Loucy (cell line): ENCODE measurements at regions not wholly inside any gene's neighbourhood (a gene's known extent, or its start where the extent isn't known, plus 50 kb on each side); places are given as distances from the start of the nearest gene placed in this dataset.

Source experiments
- H2AFZ ChIP-seq: fragments of 200-600 bp; sonication (generic); 2 replicates; pipeline ENCODE4 v1.6.0; 2016; ENCODE audit warnings: antibody characterized with exemption, mild to moderate bottlenecking, low read length, moderate library complexity
- H3F3A ChIP-seq: fragments of 200-600 bp; 2 replicates; pipeline ENCODE4 v1.6.0; 2016; ENCODE audit warnings: antibody characterized with exemption, low read depth, mild to moderate bottlenecking
- H3K27me3 ChIP-seq: fragments of 200-600 bp; sonication (generic); 2 replicates; pipeline ENCODE4 v1.6.1; 2014; ENCODE audit warnings: low read length, mild to moderate bottlenecking; ENCODE audit not compliant: insufficient read depth, poor library complexity, severe bottlenecking
- H3K36me3 ChIP-seq: fragments of 200-600 bp; sonication (generic); 2 replicates; pipeline ENCODE4 v1.6.1; 2016; ENCODE audit warnings: low read length; ENCODE audit not compliant: insufficient read depth
- H3K4me1 ChIP-seq: fragments of 200-600 bp; sonication (generic); 2 replicates; pipeline ENCODE4 v1.5.1; 2014; ENCODE audit warnings: low read length, mild to moderate bottlenecking; ENCODE audit not compliant: insufficient read depth, poor library complexity, severe bottlenecking
- H3K4me2 ChIP-seq: fragments of 200-600 bp; sonication (generic); 2 replicates; pipeline ENCODE4 v1.6.0; 2014; ENCODE audit warnings: antibody characterized with exemption, low read length, low read depth, mild to moderate bottlenecking; ENCODE audit not compliant: poor library complexity, severe bottlenecking
- H3K4me3 ChIP-seq: fragments of 200-600 bp; sonication (generic); 2 replicates; pipeline ENCODE4 v1.5.1; 2014; ENCODE audit warnings: low read length, mild to moderate bottlenecking, mixed read lengths; ENCODE audit not compliant: poor library complexity, severe bottlenecking
- H3K79me2 ChIP-seq: fragments of 200-600 bp; sonication (generic); 2 replicates; pipeline ENCODE4 v1.6.1; 2014; ENCODE audit warnings: low read length; ENCODE audit not compliant: insufficient read depth
- H3K9ac ChIP-seq: fragments of 200-600 bp; sonication (generic); 2 replicates; pipeline ENCODE4 v1.6.0; 2014; ENCODE audit warnings: mild to moderate bottlenecking, low read depth, low read length, moderate library complexity; ENCODE audit not compliant: poor library complexity, severe bottlenecking
- H3K9me2 ChIP-seq: fragments of 200-600 bp; sonication (generic); replicated peaks from 2 replicates; pipeline ENCODE4 v1.6.1; 2016; ENCODE audit warnings: low read depth, low read length, mixed read lengths
- H3K9me3 ChIP-seq: fragments of 200-600 bp; sonication (generic); 2 replicates; pipeline ENCODE4 v1.6.1; 2014; ENCODE audit warnings: mild to moderate bottlenecking, antibody characterized with exemption, low read length, low read depth; ENCODE audit not compliant: insufficient read depth
- H4K20me1 ChIP-seq: fragments of 200-600 bp; sonication (generic); 2 replicates; pipeline ENCODE4 v1.6.0; 2014; ENCODE audit warnings: antibody characterized with exemption, low read length, mild to moderate bottlenecking; ENCODE audit not compliant: insufficient read depth, poor library complexity, severe bottlenecking
- CTCF ChIP-seq: fragments of 200-600 bp; sonication (generic); conservative IDR thresholded peaks from 2 replicates; pipeline ENCODE4 v1.5.1; 2014; ENCODE audit warnings: mild to moderate bottlenecking, antibody characterized with exemption, low read length
- EZH2phosphoT487 ChIP-seq: fragments of 200-600 bp; IDR thresholded peaks from 2 replicates; pipeline ENCODE4 v1.6.1; 2018; ENCODE audit warnings: antibody characterized with exemption, mild to moderate bottlenecking, moderate library complexity, borderline replicate concordance

- H3K9me3 ChIP-seq: no peaks in the 10 kb centered on the region; the same call in 1 of the 2 replicates
- no peaks in the 10 kb centered on the region for H3K27me3 ChIP-seq
- no peaks in the 10 kb centered on the region for H3K4me1 ChIP-seq
- no peaks in the 10 kb centered on the region for H4K20me1 ChIP-seq
- H3K9ac ChIP-seq: no peak overlapping the region
- H3K36me3 ChIP-seq: no peaks in the 10 kb centered on the region
- H3K4me2 ChIP-seq: no peak overlapping the region
- no peak overlapping the region for H2AFZ ChIP-seq
- H3F3A ChIP-seq: no peaks in the 10 kb centered on the region
- H3K4me3 ChIP-seq: no peak overlapping the region
- H3K79me2 ChIP-seq: no peaks in the 10 kb centered on the region
- H3K9me2 ChIP-seq: no peaks in the 10 kb centered on the region
- TF ChIP-seq EZH2phosphoT487 (no peak), CTCF (no peak)
These were observed 932.5 kb downstream of the SH3BGRL start for GRCh38 chrX:82134378-82134777.

- Histone ChIP-seq H3K36me3 (no peaks in the 10 kb centered on the region), H4K20me1 (no peaks in the 10 kb centered on the region), H3K9ac (no peak overlapping the region), H3K9me2 (no peaks in the 10 kb centered on the region), H3K79me2 (no peaks in the 10 kb centered on the region), H3K4me2 (no peak overlapping the region), H3K27me3 (no peaks in the 10 kb centered on the region), H3F3A (no peaks in the 10 kb centered on the region), H3K4me3 (no peak overlapping the region), H2AFZ (no peak overlapping the region), H3K4me1 (peaks cover 8% of the 10 kb centered on the region), H3K9me3 (no peaks in the 10 kb centered on the region)
- TF ChIP-seq EZH2phosphoT487: no peak
- no peak for TF ChIP-seq CTCF
These were observed 940.0 kb downstream of the SH3BGRL start for GRCh38 chrX:82141942-82142341.

GRCh38 chrX:82161195-82161594 lies 959.3 kb downstream of the SH3BGRL start:
- Histone ChIP-seq H3K4me2 (no peak overlapping the region), H3K4me3 (no peak overlapping the region), H3F3A (no peaks in the 10 kb centered on the region), H2AFZ (no peak overlapping the region), H4K20me1 (no peaks in the 10 kb centered on the region), H3K27me3 (no peaks in the 10 kb centered on the region), H3K4me1 (no peaks in the 10 kb centered on the region), H3K9me2 (no peaks in the 10 kb centered on the region), H3K79me2 (no peaks in the 10 kb centered on the region), H3K9ac (no peak overlapping the region), H3K9me3 (no peaks in the 10 kb centered on the region), H3K36me3 (no peaks in the 10 kb centered on the region)
- TF ChIP-seq EZH2phosphoT487: no peak
- TF ChIP-seq CTCF: no peak
